GM18502 (cell line): ENCODE measurements at regions not wholly inside any gene's neighbourhood (a gene's known extent, or its start where the extent isn't known, plus 50 kb on each side); places are given as distances from the start of the nearest gene placed in this dataset.

Source experiments
- ATAC-seq: cut with Tn5 transposase; IDR thresholded peaks from one replicate; pipeline ENCODE4 v1.9.1; 2021; ENCODE audit warnings: mild to moderate bottlenecking; ENCODE audit not compliant: unreplicated experiment, poor library complexity

DNA sequence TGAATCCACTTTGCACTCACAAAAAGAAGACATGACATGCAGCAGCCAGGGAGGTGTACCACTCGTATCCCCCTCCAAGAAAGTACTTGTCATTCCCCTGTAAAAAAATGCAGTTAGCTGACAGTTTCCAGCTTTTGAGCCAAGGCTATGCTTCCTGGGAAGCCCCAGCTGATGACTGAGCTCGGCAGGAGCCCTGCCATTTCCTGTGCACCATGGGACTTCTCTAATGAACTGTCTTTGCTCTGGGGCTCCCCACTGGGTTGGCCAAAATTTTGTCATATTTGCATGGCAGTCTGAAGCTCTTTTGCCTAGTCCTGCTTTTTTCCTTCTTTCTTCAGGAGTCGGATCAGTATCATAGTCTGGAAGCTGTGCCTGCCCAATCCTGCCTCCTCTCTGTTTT, 104.5 kb upstream of the MAOA start:
- no peak for ATAC-seq

DNA sequence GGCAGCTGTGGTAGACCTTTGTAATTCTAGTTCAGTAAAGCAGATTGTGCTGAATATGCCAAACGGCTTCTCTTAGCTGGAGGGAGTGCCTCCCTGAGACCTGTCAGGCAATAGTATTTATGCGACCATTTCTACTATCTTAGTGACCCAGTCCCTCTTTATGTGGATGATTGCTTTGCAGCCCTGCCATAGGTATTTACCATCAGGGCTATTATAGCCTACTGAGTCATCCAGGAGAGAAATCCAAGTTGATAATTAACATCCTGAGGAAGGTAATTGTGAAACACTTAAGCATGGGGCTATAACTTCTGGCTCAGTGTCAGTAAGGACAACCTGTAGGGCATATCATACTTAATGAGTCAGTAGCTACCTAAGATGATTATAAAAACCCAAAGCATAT, 103.9 kb upstream of the MAOA start:
- no peak for ATAC-seq

DNA sequence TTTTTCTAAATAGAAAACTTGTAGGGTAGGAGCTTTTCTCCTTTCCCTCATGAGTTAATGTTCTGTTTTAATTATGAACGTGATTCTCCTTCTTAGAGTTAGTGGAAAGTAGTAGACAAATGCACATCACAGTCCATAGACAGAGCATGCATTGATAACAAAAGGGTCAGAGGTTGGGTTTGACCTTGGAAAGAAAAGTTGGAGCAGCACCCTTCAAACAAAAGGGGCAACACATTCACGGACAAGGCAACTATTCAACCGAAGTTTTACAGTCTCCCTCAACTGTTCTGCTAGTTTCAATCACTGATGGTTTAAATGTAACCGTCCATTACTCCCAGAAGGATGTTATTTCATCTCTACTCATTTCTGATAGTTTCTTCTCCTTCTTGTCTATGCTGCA, 103.4 kb upstream of the MAOA start:
- ATAC-seq: no peak

DNA sequence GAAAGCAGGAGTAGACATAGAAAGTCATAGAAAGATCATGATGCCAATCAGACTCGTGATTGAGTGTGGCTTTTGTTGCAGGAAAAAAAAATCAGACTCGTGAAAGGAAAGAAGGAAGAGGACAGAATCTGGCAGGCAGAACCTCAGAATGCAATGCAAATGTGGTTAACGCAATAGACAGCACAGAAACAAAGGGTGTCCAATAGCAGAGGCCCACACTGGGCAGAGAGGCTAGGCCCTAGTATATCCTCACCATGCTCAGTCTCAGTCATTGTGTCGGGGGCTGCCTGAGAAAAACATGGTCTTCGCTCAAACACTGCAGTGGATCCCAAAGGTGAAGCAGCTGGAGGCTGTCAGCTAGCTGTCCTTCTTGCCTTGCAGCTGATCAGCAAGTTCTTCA, 102.8 kb upstream of the MAOA start:
- ATAC-seq: no peak

DNA sequence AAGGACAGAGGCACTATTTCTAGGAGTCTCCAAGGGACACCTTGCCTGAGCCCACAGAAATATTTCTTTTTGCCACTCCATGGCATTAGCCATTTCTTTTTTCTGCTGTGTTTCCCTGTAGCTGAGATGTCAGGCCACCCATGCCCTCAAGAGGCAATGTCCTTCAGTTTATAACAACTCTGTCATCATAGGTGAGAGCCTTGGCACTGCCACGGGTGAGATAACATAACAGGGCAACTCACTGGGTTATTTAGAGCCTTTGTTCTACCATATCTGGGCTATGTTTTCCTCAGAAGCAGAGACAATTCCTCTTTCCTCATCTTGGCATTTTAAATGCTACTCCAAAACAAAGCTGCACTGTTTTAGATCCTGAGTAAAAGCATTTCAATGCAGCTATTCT, 99.9 kb upstream of the MAOA start:
- ATAC-seq: no peak

DNA sequence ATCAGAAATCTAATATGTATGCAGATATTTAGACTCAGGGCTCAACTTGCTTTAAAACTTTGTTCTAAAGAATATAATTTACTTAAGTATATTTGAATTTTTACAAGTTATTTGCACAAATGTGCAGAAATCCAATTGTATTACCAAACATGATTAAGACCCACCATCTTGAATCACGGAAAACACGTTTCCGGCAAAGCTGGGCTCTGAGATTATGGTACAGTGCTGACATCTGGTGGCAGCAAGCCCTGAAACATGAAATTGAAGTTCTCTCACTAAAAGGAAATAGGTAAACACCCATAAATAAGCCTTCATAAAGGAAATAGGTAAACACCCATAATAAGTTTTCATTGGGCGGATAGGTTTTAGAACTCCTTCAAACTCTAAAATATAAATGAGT, 98.3 kb upstream of the MAOA start:
- ATAC-seq: peak; percentile 67

DNA sequence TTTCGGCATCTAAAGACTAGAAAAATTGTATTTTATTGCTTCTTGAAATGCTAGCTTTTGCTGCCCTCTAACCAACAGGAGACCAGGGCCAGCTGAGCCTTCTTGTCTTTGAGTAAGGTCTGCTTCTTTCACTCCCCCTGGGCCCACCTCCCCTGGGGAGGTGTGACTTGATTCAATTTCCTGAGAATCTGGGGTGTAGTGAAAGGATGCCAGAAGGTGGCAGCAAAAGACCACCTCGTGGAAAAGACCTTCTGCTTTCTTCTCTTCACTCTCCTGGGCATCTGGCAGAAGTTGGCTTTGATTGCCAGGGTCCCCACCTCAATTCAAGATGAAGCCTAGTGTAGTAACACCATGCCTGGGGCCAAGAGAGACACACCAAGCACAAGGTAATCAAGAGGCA, 96.5 kb upstream of the MAOA start:
- ATAC-seq: no peak

DNA sequence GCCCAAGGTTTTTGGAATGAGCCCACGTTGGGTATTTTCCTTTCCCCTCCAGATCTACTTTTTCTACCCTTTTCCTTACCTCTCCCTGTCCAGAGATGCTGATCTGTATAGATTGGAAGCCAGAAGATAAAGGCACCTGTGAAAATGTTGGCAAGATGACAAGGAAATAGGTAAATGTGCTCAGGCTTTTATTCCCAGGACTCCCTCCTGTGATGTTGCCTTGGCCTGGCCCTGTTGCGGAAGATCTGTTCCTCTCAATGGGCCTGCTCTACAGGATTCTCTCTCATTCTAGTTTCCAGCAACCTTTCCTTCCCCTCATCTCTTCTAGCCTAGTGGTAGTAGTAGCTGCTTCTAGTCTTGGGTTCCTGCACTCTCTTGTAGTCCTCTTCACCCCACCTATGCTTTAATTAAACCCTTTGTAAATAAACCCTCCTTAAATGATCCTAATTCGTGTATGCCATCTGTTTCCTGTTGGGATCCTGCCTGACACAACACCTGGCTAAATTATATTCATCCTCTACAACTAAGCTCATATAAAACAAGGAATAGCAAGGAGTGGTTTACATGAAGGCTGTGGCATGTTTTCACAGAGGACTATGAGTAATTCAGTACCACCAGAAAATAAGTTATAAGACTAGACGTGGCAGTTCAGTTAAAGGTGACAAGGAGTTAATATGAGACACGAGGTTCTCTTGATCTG, 95.7 kb upstream of the MAOA start:
- ATAC-seq: no peak

DNA sequence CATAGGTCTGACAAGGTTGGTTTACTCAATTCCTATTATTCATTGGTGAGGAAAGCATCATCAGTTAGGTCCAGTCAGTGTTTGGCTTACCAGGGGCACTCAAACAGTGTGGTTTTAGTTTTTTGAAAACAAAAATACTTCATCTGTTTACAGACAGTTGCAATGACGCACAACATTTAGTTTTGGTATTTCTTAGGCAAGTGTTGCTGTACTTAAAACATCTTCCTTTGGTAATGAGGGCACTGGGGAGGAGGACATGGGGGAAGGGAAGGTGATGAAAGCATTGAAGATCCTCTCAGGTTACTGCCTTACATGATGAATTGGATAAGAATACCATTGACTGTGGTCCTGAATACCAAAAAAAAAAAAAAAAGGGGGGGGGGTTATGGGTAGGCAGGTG, 93.7 kb upstream of the MAOA start:
- no peak for ATAC-seq

DNA sequence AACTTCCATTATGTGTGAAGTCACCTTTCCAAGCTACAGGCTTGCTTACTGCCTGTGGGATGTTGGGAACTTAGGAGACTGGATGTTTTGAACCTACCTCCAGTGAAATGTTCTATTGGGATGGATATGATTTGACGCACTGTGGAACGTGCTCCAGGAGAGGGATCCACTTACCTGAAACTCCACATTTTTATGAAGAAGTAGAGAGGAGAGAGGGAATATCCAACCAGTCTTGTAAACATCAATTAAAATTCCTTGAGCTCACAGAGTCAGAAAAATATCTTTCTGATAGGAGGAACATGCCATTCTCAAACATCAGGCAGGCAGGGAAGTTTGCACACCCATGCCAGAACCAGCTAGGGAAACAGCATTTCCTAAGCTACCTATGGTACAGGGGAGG, 91.1 kb upstream of the MAOA start:
- no peak for ATAC-seq

DNA sequence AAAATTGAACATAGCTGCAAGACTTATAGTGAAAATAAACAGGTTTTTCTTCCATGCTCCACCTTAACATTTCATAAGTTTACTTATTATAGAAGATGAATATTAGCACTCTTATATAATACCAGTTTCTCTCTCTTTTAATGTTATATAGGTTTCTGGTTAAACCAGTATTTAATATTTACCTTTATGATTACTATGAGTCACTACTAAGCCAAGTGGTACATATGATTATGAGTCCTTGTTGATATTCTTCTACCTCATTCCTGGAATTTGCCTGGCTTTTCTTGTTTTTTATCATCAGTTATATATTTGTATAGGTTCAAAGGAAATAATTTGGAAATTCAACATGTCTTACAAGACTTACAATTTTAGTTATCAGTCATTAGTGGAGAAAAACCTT, 89.9 kb upstream of the MAOA start:
- no peak for ATAC-seq

DNA sequence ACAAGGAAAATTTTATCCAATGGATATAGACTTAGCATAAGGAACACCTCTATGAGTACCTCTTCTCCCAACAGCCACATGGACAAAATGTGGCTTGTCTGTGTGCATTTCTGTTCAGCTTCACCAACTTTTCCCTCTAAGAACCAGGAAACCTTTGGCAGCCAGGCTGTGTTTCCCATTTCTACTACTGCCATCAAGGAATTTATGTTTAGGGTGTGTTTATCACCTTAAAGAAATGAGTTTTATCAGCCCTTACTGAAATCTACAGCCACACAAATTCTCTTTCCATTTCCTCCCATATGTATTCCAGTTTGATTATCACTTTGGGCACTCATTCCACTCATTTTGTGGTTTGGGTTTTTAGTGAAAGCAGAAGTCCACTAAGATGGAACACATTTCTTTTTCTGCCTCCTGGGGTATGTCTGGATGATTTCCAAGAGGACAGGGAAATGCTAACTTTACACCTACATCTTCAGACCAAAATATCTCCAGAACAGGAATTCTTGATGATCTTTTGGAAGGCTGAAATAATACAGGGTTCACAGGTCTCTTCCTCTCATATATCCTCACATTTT, 82.6 kb upstream of the MAOA start:
- no peak for ATAC-seq

DNA sequence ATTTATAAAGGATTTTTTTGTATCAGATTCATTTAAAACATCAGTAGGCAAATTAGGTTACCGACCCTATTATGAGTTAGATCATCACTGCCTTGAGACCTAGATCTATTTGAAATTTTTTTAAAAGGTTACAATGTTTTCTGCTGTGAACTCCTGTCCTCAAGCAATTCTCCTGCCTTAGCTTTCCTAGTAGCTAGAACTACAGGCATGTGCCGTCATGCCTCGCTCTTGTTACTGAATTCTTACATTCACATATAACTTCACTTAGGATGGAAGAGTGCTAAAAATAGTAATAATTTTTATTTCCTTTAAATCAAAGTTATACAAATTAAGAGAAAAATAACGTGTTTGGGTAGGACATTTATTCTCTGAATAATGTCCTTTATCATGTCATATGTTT, 75.5 kb upstream of the MAOA start:
- ATAC-seq: no peak

DNA sequence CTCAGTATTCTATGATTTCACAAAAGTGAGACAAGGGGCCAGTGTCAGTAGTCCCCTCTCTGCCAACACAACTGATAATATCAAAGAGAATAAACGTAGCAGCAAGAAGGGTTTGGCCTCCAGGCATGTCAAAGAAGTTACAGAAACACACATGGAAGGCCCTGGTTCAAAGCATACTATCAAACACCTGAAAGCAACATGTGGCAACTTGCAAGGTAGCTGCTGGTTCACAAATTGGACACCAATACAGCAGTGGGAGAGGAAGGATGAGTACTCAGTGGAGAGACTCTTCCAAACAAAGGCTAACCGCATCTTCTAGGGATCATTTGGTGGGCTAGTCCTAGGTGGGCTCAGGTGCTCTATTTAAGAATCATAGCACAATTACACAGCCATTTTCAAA, 74.9 kb upstream of the MAOA start:
- no peak for ATAC-seq

DNA sequence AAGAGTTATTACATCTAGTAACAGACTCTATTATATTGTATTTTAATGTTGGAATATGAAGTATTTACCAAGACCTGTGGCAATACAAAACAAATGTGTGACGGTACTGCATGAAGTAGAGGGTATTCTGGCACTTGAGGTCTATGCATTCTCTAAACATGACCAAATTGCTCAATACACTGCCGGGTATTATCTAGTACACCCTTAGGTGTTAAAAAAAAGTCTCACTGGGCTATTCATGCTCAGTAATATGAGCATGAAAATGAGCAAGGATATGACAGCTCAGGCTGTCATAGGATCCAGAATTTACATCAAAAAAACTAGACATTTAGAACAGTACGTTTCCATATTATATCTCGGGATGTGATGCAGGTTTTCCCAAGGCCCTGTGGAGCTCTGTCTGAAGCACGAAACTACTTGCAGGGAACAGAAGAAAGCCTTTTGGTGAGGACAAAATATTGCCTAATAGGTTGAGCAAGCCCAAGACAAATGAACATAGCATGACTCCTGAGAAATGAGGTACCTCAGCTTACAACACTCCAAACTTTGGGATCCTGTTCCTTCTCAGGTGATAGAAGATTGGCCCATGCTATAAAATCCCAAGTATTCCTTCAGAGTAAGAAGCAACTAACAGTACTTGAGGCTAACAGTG, 74.1 kb upstream of the MAOA start:
- ATAC-seq: no peak

DNA sequence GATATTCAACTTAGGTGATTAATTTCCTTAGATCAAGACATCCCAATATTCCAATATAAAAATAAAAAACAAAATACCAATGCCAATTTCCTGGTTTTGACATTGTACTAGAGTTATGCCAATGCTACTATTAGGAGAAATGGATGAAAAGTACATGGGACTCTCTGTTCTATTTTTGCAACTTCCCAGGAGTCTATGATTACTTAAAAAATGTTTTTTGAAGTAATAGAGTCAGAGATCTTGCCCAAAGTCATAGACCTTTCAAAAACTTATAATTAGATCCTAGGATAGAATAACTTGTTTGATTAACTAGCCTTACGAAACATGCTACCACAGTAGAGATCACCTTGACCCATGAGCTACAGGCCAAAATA, 73.6 kb upstream of the MAOA start:
- ATAC-seq: no peak

DNA sequence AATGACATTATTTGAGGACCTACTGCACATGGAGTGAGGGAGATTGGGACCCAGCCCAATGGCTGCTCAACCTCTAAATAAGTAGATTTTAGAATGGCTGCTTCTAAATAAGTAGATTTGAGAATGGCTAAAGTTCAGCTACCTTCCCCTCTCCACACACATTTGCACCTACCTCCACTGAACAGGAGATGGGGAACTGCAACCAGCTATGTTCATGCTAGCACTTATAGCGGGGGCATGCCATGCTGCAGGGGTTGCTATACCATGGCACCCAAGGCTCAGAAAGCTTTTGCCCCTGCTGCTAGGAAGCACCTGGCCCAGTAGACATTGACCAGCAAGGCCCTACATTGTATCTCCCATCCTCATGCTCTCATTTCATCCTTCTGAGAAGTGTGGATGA, 70.2 kb upstream of the MAOA start:
- no peak for ATAC-seq

DNA sequence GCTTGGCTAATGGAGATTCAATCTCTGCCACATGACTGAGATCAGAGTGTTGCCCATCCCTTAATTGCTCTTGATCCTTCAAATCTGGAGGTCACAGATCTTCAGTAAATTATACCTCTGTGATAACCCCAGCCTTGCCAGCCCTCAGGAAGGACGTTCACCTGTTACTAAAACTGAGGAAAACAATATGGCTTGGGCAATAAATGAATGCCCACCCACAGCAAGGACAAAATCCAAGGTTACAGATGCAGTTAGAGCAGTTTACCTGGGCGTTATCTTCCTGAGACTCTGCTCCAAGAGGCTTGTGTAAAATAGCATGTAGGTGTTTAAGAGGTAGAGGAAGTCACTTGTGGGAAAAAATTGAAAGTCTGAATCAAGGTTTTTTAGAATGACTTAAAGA, 69.3 kb upstream of the MAOA start:
- ATAC-seq: no peak

DNA sequence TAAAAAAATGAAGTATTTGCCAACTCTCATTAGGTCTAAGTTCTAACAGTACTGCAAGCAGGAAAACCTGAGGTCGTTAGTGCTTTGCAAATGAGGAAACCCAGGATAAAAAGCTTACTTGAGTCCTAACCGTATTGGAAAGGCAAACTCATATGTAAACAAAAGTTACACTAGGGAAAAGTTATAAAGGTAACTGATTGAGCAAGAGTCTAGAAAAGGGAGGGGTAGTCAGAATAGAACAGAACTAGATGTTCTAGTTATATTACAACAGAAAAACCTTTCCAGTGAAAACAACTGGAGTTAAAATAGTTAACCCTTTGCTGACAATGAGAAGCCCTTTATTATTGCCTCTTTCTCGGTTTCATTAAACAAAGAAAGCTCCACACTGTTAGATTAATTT, 66.4 kb upstream of the MAOA start:
- ATAC-seq: no peak

DNA sequence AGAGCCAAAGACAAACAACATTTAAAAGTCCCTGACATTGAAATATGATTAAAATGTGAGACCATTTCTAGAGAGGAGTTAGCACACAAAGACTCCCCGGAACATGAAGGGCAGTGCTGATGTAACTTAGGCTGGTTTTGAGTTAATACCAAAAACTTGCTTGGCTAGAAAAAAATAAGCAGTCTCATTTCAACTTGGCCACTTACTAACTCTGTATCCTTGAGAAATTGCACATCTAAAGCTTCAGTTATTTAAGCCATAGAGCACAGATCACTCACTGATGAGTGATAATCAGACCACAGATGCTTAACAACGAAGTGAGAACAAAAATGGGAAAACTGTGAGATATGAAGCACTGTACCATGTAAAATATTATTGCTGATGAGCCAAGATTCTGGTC, 65.9 kb upstream of the MAOA start:
- no peak for ATAC-seq

DNA sequence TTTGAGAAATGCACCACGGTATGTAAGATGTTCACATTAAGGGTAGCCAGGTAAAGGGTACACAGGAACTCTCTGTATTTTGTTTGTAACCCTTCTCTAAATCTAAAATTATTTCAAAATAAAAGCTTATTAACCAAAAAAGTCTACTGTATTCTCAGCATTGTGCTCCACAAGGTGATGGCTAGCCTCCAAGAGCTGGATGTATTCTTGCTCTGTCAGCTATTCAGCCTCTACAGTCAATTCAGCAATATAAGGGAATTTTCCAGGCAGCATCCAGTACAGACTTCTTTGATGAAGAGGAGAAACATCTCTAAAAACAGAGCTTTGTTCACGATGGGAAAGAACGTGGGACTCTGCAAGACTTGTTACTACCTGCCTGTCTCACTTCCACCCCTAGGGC, 63.5 kb upstream of the MAOA start:
- ATAC-seq: no peak

DNA sequence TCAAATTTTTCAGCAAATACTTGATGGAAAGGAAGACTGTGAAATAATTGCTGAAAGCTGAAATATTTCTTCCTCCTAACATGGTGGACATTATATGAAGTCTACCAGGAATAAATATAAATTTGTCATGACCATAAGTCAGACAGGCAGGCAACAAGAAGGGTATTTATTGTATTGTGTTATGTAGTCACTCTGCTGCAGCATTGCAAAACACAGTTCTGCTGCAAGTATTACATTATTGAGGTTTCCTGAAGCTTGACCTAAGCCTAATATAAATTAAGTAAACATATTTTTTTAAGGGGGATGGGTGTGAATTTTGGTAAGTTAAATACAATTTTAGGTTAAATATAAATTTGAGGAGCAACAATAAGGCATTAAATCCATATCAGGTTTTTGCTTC, 60.2 kb upstream of the MAOA start:
- no peak for ATAC-seq
